NAMALWA (cell line): ENCODE measurements at regions not wholly inside any gene's neighbourhood (a gene's known extent, or its start where the extent isn't known, plus 50 kb on each side); places are given as distances from the start of the nearest gene placed in this dataset.
"Not testable (repeated sequence)": the region's sequence is repeated elsewhere in the genome, so short reads cannot be mapped to it uniquely, and the experiment has no call there.

Experiments used
- DNase-seq: peaks from one replicate; pipeline ENCODE4 v3.0.0-alpha.2; 2015; ENCODE audit warnings: low spot score

GRCh38 chr2:82089518-82089917, 1785.0 kb upstream of the LRRTM1 start:
- DNase-seq, result no peak

- DNase-seq, result no peak
Measured at GRCh38 chr2:82084679-82085392, 1780.3 kb upstream of the LRRTM1 start.

- DNase-seq, result no peak
Measured at GRCh38 chr2:82075875-82076274, 1771.3 kb upstream of the LRRTM1 start.

- DNase-seq, result no peak
Measured at GRCh38 chr2:82062463-82062862, 1757.9 kb upstream of the LRRTM1 start.

GRCh38 chr2:82055846-82056245, 1751.3 kb upstream of the LRRTM1 start:
- no peak for DNase-seq

GRCh38 chr2:82043867-82044266, 1739.3 kb upstream of the LRRTM1 start:
- DNase-seq, result no peak

- DNase-seq, result no peak
Measured at GRCh38 chr2:82027921-82028615, 1723.5 kb upstream of the LRRTM1 start.

GRCh38 chr2:82023710-82024109, 1719.2 kb upstream of the LRRTM1 start:
- no peak for DNase-seq

- DNase-seq, result no peak
Measured at GRCh38 chr2:82013641-82014040, 1709.1 kb upstream of the LRRTM1 start.

- no peak for DNase-seq
Measured at GRCh38 chr2:82007071-82007664, 1702.6 kb upstream of the LRRTM1 start.

- DNase-seq, result not testable (repeated sequence)
Measured at GRCh38 chr2:82005889-82006288, 1701.3 kb upstream of the LRRTM1 start.

- DNase-seq, result no peak
Measured at GRCh38 chr2:82001614-82002013, 1697.1 kb upstream of the LRRTM1 start.

GRCh38 chr2:82000606-82001005, 1696.1 kb upstream of the LRRTM1 start:
- DNase-seq, result no peak

GRCh38 chr2:81996332-81996731, 1691.8 kb upstream of the LRRTM1 start:
- DNase-seq, result no peak

GRCh38 chr2:81991282-81991681, 1686.7 kb upstream of the LRRTM1 start:
- no peak for DNase-seq

- DNase-seq, result no peak
Measured at GRCh38 chr2:81987370-81987769, 1682.8 kb upstream of the LRRTM1 start.

- no peak for DNase-seq
Measured at GRCh38 chr2:81984969-81985637, 1680.6 kb upstream of the LRRTM1 start.

GRCh38 chr2:81981585-81981984, 1677.0 kb upstream of the LRRTM1 start:
- no peak for DNase-seq

GRCh38 chr2:81979086-81979485, 1674.5 kb upstream of the LRRTM1 start:
- no peak for DNase-seq

GRCh38 chr2:81976998-81977397, 1672.4 kb upstream of the LRRTM1 start:
- no peak for DNase-seq

GRCh38 chr2:81974216-81974615, 1669.7 kb upstream of the LRRTM1 start:
- no peak for DNase-seq

- DNase-seq, result no peak
Measured at GRCh38 chr2:81942876-81943275, 1638.3 kb upstream of the LRRTM1 start.
